ENCODE measurements at regions not wholly inside any gene's neighbourhood (a gene's known extent, or its start where the extent isn't known, plus 50 kb on each side); places are given as distances from the start of the nearest gene placed in this dataset.
A peak's percentile ranks its signal among the peaks of the same experiment; 100 is the strongest.

GRCh38 chr11:43994196-43994595 is 51.8 kb downstream of the C11orf96 start:
- Histone ChIP-seq H2BK15ac (ENCODE audit: low read depth, poor library complexity, severe bottlenecking) (no peak overlapping the region), H2AK5ac (ENCODE audit: low read length, severe bottlenecking) (no peak overlapping the region), H3K4me2 (ENCODE audit: low read length, poor library complexity, severe bottlenecking) (no peak overlapping the region), H2BK120ac (ENCODE audit: low read depth, low read length) (no peak overlapping the region), H3K23ac (ENCODE audit: low read length in 2 of 2) (no peak overlapping the region), H3K9me3 (ENCODE audit: control insufficient read depth, low read length) (no peaks in the 10 kb centered on the region), H3K79me1 (replicated peaks; ENCODE audit: low read length, poor library complexity, severe bottlenecking) (no peaks in the 10 kb centered on the region), H3K14ac (ENCODE audit: low read length in 2 of 2) (no peak overlapping the region), H3K36me3 (ENCODE audit: control insufficient read depth in 1 of 2, insufficient read depth in 2 of 2, low read depth in 1 of 2, low read length in 2 of 2) (no peaks in the 10 kb centered on the region), H4K91ac (ENCODE audit: low read length) (no peak overlapping the region), H2BK12ac (ENCODE audit: low read length in 2 of 2) (no peak overlapping the region), H3K27ac (ENCODE audit: low read length, poor library complexity, severe bottlenecking) (no peak overlapping the region), H3K27me3 (ENCODE audit: control insufficient read depth in 1 of 2, insufficient read depth in 1 of 2, low read length in 2 of 2) (peaks cover 0 to 40% of the 10 kb centered on the region in 2 experiments), H3K18ac (ENCODE audit: low read depth in 1 of 2, low read length in 2 of 2) (no peak overlapping the region), H3K9ac (ENCODE audit: low read length) (no peak overlapping the region), H3K4me1 (ENCODE audit: control insufficient read depth, insufficient read depth, low read depth, low read length) (peaks cover 4% of the 10 kb centered on the region), H3K4me3 (ENCODE audit: insufficient read depth in 1 of 2, low read depth in 1 of 2, low read length in 2 of 2) (no peak overlapping the region), H2BK5ac (ENCODE audit: low read depth, low read length, poor library complexity, severe bottlenecking) (no peak overlapping the region), H3K4ac (ENCODE audit: low read depth in 1 of 2, low read length in 2 of 2) (no peak overlapping the region), H2AFZ (ENCODE audit: low read depth, low read length) (no peak overlapping the region), H4K8ac (ENCODE audit: low read length) (no peak overlapping the region)
- no peak for DNase-seq

DNA sequence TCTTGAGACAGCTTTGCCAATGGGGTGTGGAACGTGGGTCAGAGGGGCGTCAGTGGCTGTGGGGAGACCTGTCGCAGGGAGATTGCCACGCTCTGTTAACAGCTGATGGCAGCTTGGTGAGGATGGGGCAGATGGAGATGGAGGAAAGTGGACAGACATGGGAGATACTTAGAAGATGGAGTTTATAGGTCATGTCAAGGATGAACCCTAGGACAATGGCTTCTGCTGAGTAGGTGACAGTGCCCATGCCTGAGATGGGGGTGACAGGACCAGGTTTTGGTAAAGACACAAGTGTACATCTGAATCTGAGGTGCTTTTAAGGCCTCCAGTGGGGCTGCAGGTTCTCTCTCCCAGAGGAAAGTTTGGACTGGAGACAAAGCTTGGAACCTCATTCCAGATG is 51.5 kb upstream of the ACCSL start:
- Histone ChIP-seq H2BK15ac (ENCODE audit: low read depth, poor library complexity, severe bottlenecking) (no peak overlapping the region), H4K91ac (ENCODE audit: low read length) (peak overlapping the region; percentile 43), H2BK5ac (ENCODE audit: low read depth, low read length, poor library complexity, severe bottlenecking) (no peak overlapping the region), H2BK12ac (ENCODE audit: low read length in 2 of 2) (no peak overlapping the region), H4K8ac (ENCODE audit: low read length) (no peak overlapping the region), H3K4me3 (ENCODE audit: insufficient read depth in 1 of 2, low read depth in 1 of 2, low read length in 2 of 2) (no peak overlapping the region), H2AK5ac (ENCODE audit: low read length, severe bottlenecking) (no peak overlapping the region), H2AFZ (ENCODE audit: low read depth, low read length) (no peak overlapping the region), H3K9me3 (ENCODE audit: control insufficient read depth, low read length) (no peaks in the 10 kb centered on the region), H3K27me3 (ENCODE audit: control insufficient read depth in 1 of 2, insufficient read depth in 1 of 2, low read length in 2 of 2) (peaks cover 0 to 48% of the 10 kb centered on the region in 2 experiments), H3K79me1 (replicated peaks; ENCODE audit: low read length, poor library complexity, severe bottlenecking) (no peaks in the 10 kb centered on the region), H2BK120ac (ENCODE audit: low read depth, low read length) (no peak overlapping the region), H3K9ac (ENCODE audit: low read length) (no peak overlapping the region), H3K4ac (ENCODE audit: low read depth in 1 of 2, low read length in 2 of 2) (no peak overlapping the region), H3K36me3 (ENCODE audit: control insufficient read depth in 1 of 2, insufficient read depth in 2 of 2, low read depth in 1 of 2, low read length in 2 of 2) (no peaks in the 10 kb centered on the region), H3K4me2 (ENCODE audit: low read length, poor library complexity, severe bottlenecking) (no peak overlapping the region), H3K18ac (ENCODE audit: low read depth in 1 of 2, low read length in 2 of 2) (no peak overlapping the region), H3K27ac (ENCODE audit: low read length, poor library complexity, severe bottlenecking) (no peak overlapping the region), H3K14ac (ENCODE audit: low read length in 2 of 2) (no peak overlapping the region), H3K23ac (ENCODE audit: low read length in 2 of 2) (no peak overlapping the region), H3K4me1 (ENCODE audit: control insufficient read depth, insufficient read depth, low read depth, low read length) (no peaks in the 10 kb centered on the region)
- 92% methylated on average over 4 of the region's 4 CpGs for WGBS
- DNase-seq = no peak

DNA sequence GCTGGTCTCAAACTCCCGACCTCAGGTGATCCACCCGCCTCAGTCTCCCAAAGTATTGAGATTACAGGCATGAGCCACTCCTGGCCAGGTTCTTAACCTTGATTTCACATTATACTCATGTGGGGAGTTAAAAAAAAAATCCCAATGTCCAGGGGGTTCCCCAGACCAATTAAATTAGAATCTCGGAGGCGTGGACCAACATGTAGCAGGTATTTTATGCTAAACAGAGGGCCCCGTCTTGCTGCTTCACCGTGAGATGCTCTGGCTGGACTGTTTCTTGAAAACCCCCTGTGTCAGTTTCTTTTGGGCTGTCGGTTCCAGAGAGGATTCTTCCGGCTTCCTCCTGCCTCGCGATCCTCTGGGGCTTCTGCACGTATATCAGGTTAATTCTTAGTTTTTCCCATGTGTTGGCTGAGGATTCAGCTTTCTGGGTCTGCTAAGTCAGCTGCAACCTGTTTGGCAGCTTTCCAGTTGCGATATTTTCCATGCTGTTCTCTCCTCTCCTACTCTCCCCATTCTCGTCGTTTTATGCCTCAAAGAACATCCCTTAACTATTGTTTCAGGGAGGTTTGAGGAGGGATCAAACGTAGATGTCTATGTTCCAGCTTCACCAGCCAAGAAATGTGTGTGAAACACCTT is 50.6 kb upstream of the ACCSL start:
- Histone ChIP-seq H2BK5ac (ENCODE audit: low read depth, low read length, poor library complexity, severe bottlenecking) (no peak overlapping the region), H3K9ac (ENCODE audit: low read length) (no peak overlapping the region), H3K18ac (ENCODE audit: low read depth in 1 of 2, low read length in 2 of 2) (no peak overlapping the region), H3K23ac (ENCODE audit: low read length in 2 of 2) (no peak overlapping the region), H3K9me3 (ENCODE audit: control insufficient read depth, low read length) (no peaks in the 10 kb centered on the region), H2AFZ (ENCODE audit: low read depth, low read length) (no peak overlapping the region), H3K4me3 (ENCODE audit: insufficient read depth in 1 of 2, low read depth in 1 of 2, low read length in 2 of 2) (no peak overlapping the region), H3K4me2 (ENCODE audit: low read length, poor library complexity, severe bottlenecking) (no peak overlapping the region), H3K27ac (ENCODE audit: low read length, poor library complexity, severe bottlenecking) (no peak overlapping the region), H3K4me1 (ENCODE audit: control insufficient read depth, insufficient read depth, low read depth, low read length) (no peaks in the 10 kb centered on the region), H2BK12ac (ENCODE audit: low read length in 2 of 2) (no peak overlapping the region), H3K36me3 (ENCODE audit: control insufficient read depth in 1 of 2, insufficient read depth in 2 of 2, low read depth in 1 of 2, low read length in 2 of 2) (no peaks in the 10 kb centered on the region), H3K14ac (ENCODE audit: low read length in 2 of 2) (no peak overlapping the region), H4K91ac (ENCODE audit: low read length) (no peak overlapping the region), H3K79me1 (replicated peaks; ENCODE audit: low read length, poor library complexity, severe bottlenecking) (no peaks in the 10 kb centered on the region), H2BK15ac (ENCODE audit: low read depth, poor library complexity, severe bottlenecking) (no peak overlapping the region), H2BK120ac (ENCODE audit: low read depth, low read length) (no peak overlapping the region), H2AK5ac (ENCODE audit: low read length, severe bottlenecking) (no peak overlapping the region), H4K8ac (ENCODE audit: low read length) (no peak overlapping the region), H3K4ac (ENCODE audit: low read depth in 1 of 2, low read length in 2 of 2) (no peak overlapping the region), H3K27me3 (ENCODE audit: control insufficient read depth in 1 of 2, insufficient read depth in 1 of 2, low read length in 2 of 2) (peaks cover 0 to 56% of the 10 kb centered on the region in 2 experiments)
- WGBS = 80% methylated on average over 15 of the region's 15 CpGs
- DNase-seq = no peak
